GM23248 (cell line): ENCODE measurements at regions not wholly inside any gene's neighbourhood (a gene's known extent, or its start where the extent isn't known, plus 50 kb on each side); places are given as distances from the start of the nearest gene placed in this dataset.

ENCODE experiments used
- DNase-seq: peaks from one replicate; pipeline ENCODE4 v3.0.0-alpha.2; 2015
- H2AFZ ChIP-seq: fragments of 200-600 bp; sonication (generic); 2 replicates; pipeline ENCODE4 v1.6.1; 2016; ENCODE audit warnings: antibody characterized with exemption
- H3F3A ChIP-seq: fragments of 200-600 bp; sonication (generic); 2 replicates; pipeline ENCODE4 v1.6.1; 2016; ENCODE audit warnings: mild to moderate bottlenecking, antibody characterized with exemption, mixed run types; ENCODE audit not compliant: insufficient read depth
- H3K27ac ChIP-seq: fragments of 200-600 bp; sonication (generic); 2 replicates; pipeline ENCODE4 v1.5.1; 2016; ENCODE audit warnings: mild to moderate bottlenecking
- H3K27me3 ChIP-seq: fragments of 200-600 bp; sonication (generic); replicated peaks from 2 replicates; pipeline ENCODE4 v1.6.1; 2016; ENCODE audit warnings: mild to moderate bottlenecking; ENCODE audit not compliant: insufficient read depth
- H3K36me3 ChIP-seq: fragments of 200-600 bp; sonication (generic); 2 replicates; pipeline ENCODE4 v1.6.1; 2016; ENCODE audit warnings: low read depth, mild to moderate bottlenecking
- H3K4me1 ChIP-seq: fragments of 200-600 bp; sonication (generic); 2 replicates; pipeline ENCODE4 v1.6.1; 2016; ENCODE audit warnings: mild to moderate bottlenecking; ENCODE audit not compliant: insufficient read depth
- H3K4me2 ChIP-seq: fragments of 200-600 bp; sonication (generic); one replicate; pipeline ENCODE4 v1.6.1; 2016; ENCODE audit warnings: mild to moderate bottlenecking; ENCODE audit not compliant: unreplicated experiment
- H3K4me3 ChIP-seq: fragments of 200-600 bp; sonication (generic); 2 replicates; pipeline ENCODE4 v1.5.1; 2016; ENCODE audit warnings: mild to moderate bottlenecking
- H3K79me2 ChIP-seq: fragments of 200-600 bp; sonication (generic); 2 replicates; pipeline ENCODE4 v1.6.1; 2016; ENCODE audit warnings: mild to moderate bottlenecking; ENCODE audit not compliant: insufficient read depth
- H3K9ac ChIP-seq: fragments of 200-600 bp; sonication (generic); 2 replicates; pipeline ENCODE4 v1.6.1; 2016; ENCODE audit warnings: mild to moderate bottlenecking
- H3K9me2 ChIP-seq: fragments of 200-600 bp; sonication (generic); 2 replicates; pipeline ENCODE4 v1.6.1; 2016; ENCODE audit warnings: mixed run types, mild to moderate bottlenecking, moderate library complexity; ENCODE audit not compliant: insufficient read depth
- H3K9me3 ChIP-seq: fragments of 200-600 bp; sonication (generic); one replicate; pipeline ENCODE4 v1.6.1; 2017; ENCODE audit warnings: low read depth
- H4K20me1 ChIP-seq: fragments of 200-600 bp; sonication (generic); 2 replicates; pipeline ENCODE4 v1.6.0; 2016; ENCODE audit not compliant: insufficient read depth
- EZH2 ChIP-seq: fragments of 200-600 bp; sonication (generic); IDR thresholded peaks from 2 replicates; pipeline ENCODE4 v1.6.1; 2018; ENCODE audit warnings: antibody characterized with exemption, mild to moderate bottlenecking; ENCODE audit not compliant: insufficient read depth, poor library complexity, severe bottlenecking
- EZH2phosphoT487 ChIP-seq: fragments of 200-600 bp; sonication (generic); IDR thresholded peaks from 2 replicates; pipeline ENCODE4 v1.6.1; 2018; ENCODE audit warnings: antibody characterized with exemption, moderate library complexity, mild to moderate bottlenecking, low read depth; ENCODE audit not compliant: insufficient read depth
- WGBS, 2 experiments: methylation state at CpG; one replicate each; pipeline ENCODE4 v1.1.6; 2015 to 2017; ENCODE audit warnings: low lambda C conversion rate in 2 of 2, low coverage in 1 of 2; ENCODE audit errors: missing lambda C conversion rate in 2 of 2; 5-methylcytosine and 5-hydroxymethylcytosine counted together
- in situ Hi-C: fragments of 300-500 bp; cut with MboI; formaldehyde crosslinking; loops from 2 replicates; pipeline ENCODE4 v1.15.0; 2020

DNA sequence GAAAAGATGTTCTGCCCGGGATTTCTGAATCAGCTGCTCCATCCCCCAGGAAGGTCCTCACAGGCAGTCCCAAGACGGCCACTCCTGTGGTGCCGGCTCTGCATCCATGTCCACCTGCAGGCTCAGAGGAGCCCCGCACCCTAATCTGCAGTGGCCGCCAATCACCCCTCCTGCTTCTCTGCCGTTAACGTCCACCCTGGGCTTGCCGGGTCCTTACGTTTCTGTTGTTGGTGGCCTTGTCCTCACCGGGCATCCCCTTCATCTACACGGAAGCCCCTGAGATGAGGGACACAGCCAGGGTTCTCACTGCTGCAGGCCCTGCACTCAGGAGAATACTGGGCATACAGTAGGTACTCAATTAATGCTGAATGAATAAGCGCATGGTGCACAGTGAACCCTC is 131.5 kb upstream of the SNTG2 start:
- WGBS, 2 experiments, result 61 to 64% methylated on average over 12 of the region's 12 CpGs
- no peaks in the 10 kb centered on the region for H3K27me3 ChIP-seq
- no peak overlapping the region for H3K4me2 ChIP-seq
- H4K20me1 ChIP-seq, result no peaks in the 10 kb centered on the region
- no peaks in the 10 kb centered on the region for H3K9me2 ChIP-seq
- no peak overlapping the region for H2AFZ ChIP-seq
- no peaks in the 10 kb centered on the region for H3K79me2 ChIP-seq
- no peak overlapping the region for H3K27ac ChIP-seq
- no peak overlapping the region for H3K9ac ChIP-seq
- no peaks in the 10 kb centered on the region for H3K4me1 ChIP-seq
- H3K36me3 ChIP-seq, result no peaks in the 10 kb centered on the region
- DNase-seq, result no peak
- H3K9me3 ChIP-seq, result no peaks in the 10 kb centered on the region
- TF ChIP-seq EZH2phosphoT487 (no peak), EZH2 (no peak)
- no peaks in the 10 kb centered on the region for H3F3A ChIP-seq
- no peak overlapping the region for H3K4me3 ChIP-seq
- in situ Hi-C loops, result no loop called here

DNA sequence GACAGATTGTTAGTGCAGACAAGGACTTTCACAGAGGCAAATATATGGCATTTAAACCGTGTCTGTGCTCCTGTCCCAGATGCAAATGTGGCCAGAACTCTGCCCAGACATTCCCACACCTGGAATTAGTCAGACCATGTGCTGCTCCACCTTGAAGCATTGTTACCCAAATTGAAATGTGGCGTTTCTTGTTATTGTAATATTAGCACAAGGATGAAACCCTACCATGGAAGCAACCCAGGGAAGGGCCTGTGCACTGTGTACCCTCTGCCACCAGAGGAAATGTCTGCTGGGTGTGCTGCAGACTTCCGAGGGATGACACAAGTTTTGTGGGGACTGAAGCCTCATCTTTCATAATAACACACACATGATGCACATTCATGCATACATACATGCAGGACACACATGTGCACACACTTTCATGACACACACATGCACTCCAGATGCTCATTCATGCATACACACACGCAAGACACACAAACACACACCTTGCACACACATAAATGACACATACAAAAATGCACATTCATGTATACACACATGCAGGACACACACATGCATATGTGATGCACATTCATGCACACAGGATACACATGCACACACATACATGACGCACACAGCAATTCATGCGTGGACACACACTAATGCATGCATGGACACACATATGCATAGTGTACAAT is 133.2 kb upstream of the SNTG2 start:
- Histone ChIP-seq H3K36me3 (no peaks in the 10 kb centered on the region), H2AFZ (no peak overlapping the region), H4K20me1 (no peaks in the 10 kb centered on the region), H3K4me1 (no peaks in the 10 kb centered on the region), H3K9me3 (no peaks in the 10 kb centered on the region), H3F3A (no peaks in the 10 kb centered on the region), H3K27ac (no peak overlapping the region), H3K4me2 (no peak overlapping the region), H3K9ac (no peak overlapping the region), H3K27me3 (no peaks in the 10 kb centered on the region), H3K79me2 (no peaks in the 10 kb centered on the region), H3K9me2 (no peaks in the 10 kb centered on the region), H3K4me3 (no peak overlapping the region)
- no peak for DNase-seq
- TF ChIP-seq EZH2phosphoT487 (no peak), EZH2 (no peak)
- 23 to 26% methylated on average over 6 of the region's 6 CpGs for WGBS, 2 experiments
- in situ Hi-C loops, result no loop called here

DNA sequence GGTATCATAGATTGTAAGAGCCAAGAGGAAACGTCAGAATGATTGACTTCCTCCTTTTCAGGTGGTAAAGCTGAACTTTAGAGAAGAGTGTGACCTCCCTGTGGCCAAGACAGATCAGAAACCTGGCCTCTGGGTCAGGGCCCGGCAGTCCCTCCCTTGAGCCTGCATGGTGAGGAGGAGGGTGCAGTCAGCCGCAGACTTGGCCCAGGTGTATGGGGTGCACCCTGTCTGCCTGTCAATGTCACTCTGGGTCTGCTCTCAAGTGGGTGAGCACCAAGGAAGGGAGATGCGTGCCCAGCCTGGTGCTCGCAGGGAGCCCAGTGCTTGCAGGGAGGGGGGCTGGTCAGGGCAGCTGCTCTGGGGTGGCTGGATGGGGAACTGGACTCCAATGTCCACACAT is 134.4 kb upstream of the SNTG2 start:
- Histone ChIP-seq H3K27ac (no peak overlapping the region), H3K4me3 (no peak overlapping the region), H3K36me3 (no peaks in the 10 kb centered on the region), H3K27me3 (no peaks in the 10 kb centered on the region), H3F3A (no peaks in the 10 kb centered on the region), H3K9me3 (no peaks in the 10 kb centered on the region), H3K4me2 (no peak overlapping the region), H3K4me1 (no peaks in the 10 kb centered on the region), H4K20me1 (no peaks in the 10 kb centered on the region), H2AFZ (no peak overlapping the region), H3K9me2 (no peaks in the 10 kb centered on the region), H3K9ac (no peak overlapping the region), H3K79me2 (no peaks in the 10 kb centered on the region)
- WGBS, 2 experiments, result 34 to 45% methylated on average over 5 of the region's 5 CpGs
- TF ChIP-seq EZH2 (no peak), EZH2phosphoT487 (no peak)
- in situ Hi-C loops, result no loop called here
- DNase-seq, result no peak

DNA sequence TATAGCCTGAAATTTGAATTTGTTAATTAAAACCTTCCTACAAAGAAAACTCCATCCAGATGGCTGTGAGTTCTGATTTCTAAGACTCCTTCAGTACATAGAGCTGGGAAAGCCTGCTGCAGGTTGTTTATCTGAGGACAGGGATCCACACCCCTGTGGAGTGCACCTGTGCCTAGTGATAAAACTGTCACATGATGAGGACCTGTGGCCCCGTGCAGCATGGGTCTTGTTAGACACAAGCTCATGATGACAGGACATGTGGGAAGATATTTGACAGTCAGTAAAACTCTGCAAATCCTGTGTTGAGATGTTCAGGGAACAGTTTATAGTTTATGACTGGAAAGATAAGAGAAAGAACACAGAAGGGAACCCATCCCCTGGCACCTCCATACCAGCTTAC is 133.2 kb upstream of the TMEM18 start:
- Histone ChIP-seq H3K4me2 (no peak overlapping the region), H3K27ac (no peak overlapping the region), H3K36me3 (no peaks in the 10 kb centered on the region), H3K9me3 (no peaks in the 10 kb centered on the region), H2AFZ (no peak overlapping the region), H3K4me1 (no peaks in the 10 kb centered on the region), H4K20me1 (no peaks in the 10 kb centered on the region), H3K79me2 (no peaks in the 10 kb centered on the region), H3F3A (no peaks in the 10 kb centered on the region), H3K4me3 (no peak overlapping the region), H3K27me3 (no peaks in the 10 kb centered on the region), H3K9me2 (no peaks in the 10 kb centered on the region), H3K9ac (no peak overlapping the region)
- in situ Hi-C loops, result no loop called here
- TF ChIP-seq EZH2, result no peak
- TF ChIP-seq EZH2phosphoT487, result no peak
- 5 to 7% methylated on average over 1 of the region's 1 CpG for WGBS, 2 experiments
- no peak for DNase-seq

DNA sequence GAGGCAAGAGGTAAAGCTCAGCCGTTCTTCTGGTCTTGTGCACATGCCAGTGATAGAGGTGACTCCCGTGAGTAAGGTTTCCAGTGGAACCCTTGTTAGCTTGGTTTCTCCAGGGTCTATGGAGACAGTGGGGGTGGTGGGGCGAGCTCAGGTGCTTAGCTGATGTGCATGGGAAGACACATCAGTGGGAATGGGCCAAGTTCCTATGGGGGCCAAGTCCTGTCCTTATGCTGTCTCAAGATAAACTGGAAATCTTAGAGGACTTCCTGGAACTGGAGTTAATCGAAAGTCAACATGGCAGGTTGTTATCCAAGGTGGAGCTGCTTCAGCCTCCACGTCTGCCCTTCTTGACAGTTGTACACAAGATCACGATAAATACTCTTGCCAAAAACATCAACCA is 130.1 kb upstream of the TMEM18 start:
- WGBS, 2 experiments, result 31 to 34% methylated on average over 6 of the region's 6 CpGs
- H3K9me2 ChIP-seq, result no peaks in the 10 kb centered on the region
- no peak overlapping the region for H3K4me3 ChIP-seq
- H3K9ac ChIP-seq, result no peak overlapping the region
- H3F3A ChIP-seq, result no peaks in the 10 kb centered on the region
- H3K36me3 ChIP-seq, result no peaks in the 10 kb centered on the region
- H3K4me2 ChIP-seq, result no peak overlapping the region
- H2AFZ ChIP-seq, result no peak overlapping the region
- H3K9me3 ChIP-seq, result no peaks in the 10 kb centered on the region
- DNase-seq, result no peak
- H4K20me1 ChIP-seq, result no peaks in the 10 kb centered on the region
- no peaks in the 10 kb centered on the region for H3K79me2 ChIP-seq
- H3K4me1 ChIP-seq, result no peaks in the 10 kb centered on the region
- in situ Hi-C loops, result no loop called here
- H3K27ac ChIP-seq, result no peak overlapping the region
- H3K27me3 ChIP-seq, result no peaks in the 10 kb centered on the region
- TF ChIP-seq EZH2 (no peak), EZH2phosphoT487 (no peak)
